BJ (cell line): ENCODE measurements at regions not wholly inside any gene's neighbourhood (a gene's known extent, or its start where the extent isn't known, plus 50 kb on each side); places are given as distances from the start of the nearest gene placed in this dataset.

Experiments used
- CTCF ChIA-PET: fragments of 350-600 bp; formaldehyde crosslinking; extraction: SDS; loops from one replicate; lab custom pipeline; 2021; ENCODE audit warnings: antibody characterized with exemption, inconsistent platforms; lab: Yijun Ruan, JAX
- POLR2A ChIA-PET: fragments of 300-600 bp; sonication (Branson Sonifier 250); formaldehyde crosslinking; extraction: SDS; loops from one replicate; lab custom pipeline; 2021; ENCODE audit warnings: antibody characterized with exemption; lab: Charles Lee
- DNase-seq: peaks from one replicate; pipeline ENCODE4 v3.0.0-alpha.2; 2011; ENCODE audit warnings: low read depth
- H3K27me3 ChIP-seq: 2 replicates; pipeline ENCODE4 v1.6.0; 2011; ENCODE audit warnings: low read length; ENCODE audit not compliant: control insufficient read depth, insufficient read depth
- H3K36me3 ChIP-seq: 2 replicates; pipeline ENCODE4 v1.5.1; 2011; ENCODE audit warnings: low read length; ENCODE audit not compliant: control insufficient read depth, insufficient read depth
- H3K4me3 ChIP-seq: 2 replicates; pipeline ENCODE4 v1.5.1; 2011; ENCODE audit warnings: low read depth, mild to moderate bottlenecking, control low read depth, low read length
- TF ChIP-seq, protein P1 (sequence below): IDR thresholded peaks from 2 replicates; pipeline ENCODE4 v1.5.1; 2011; ENCODE audit warnings: low read depth, mild to moderate bottlenecking, control low read depth, inconsistent platforms, low read length, moderate library complexity; ENCODE audit not compliant: insufficient read depth

DNA sequence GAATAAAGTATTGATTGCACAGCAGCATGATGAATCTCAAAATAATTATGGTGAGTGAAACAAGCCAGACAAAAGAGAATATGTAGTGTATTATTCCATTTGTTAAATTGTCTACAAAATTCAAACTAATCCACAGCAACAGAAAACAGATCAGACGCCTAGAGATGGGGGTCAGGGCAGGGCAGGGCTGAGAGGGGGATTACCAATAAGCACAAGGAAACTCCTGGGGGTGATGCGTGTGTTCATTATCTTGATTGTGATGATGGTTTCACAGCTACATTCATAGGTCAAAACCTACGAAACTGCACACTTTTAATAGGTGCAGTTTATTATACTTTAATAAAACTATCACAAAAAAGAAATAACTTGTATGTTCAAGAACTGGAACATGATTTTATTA is 132.7 kb upstream of the CDK6 start:
- CTCF ChIA-PET = interaction anchor here (1.6 kb wide), 1 partner anchor 16 kb away, joined by 4 read pairs; no protein-coding TSS in a partner anchor
- no peaks in the 10 kb centered on the region for H3K36me3 ChIP-seq
- H3K4me3 ChIP-seq = no peak overlapping the region
- H3K27me3 ChIP-seq = no peaks in the 10 kb centered on the region
- TF ChIP-seq, protein P1, sequence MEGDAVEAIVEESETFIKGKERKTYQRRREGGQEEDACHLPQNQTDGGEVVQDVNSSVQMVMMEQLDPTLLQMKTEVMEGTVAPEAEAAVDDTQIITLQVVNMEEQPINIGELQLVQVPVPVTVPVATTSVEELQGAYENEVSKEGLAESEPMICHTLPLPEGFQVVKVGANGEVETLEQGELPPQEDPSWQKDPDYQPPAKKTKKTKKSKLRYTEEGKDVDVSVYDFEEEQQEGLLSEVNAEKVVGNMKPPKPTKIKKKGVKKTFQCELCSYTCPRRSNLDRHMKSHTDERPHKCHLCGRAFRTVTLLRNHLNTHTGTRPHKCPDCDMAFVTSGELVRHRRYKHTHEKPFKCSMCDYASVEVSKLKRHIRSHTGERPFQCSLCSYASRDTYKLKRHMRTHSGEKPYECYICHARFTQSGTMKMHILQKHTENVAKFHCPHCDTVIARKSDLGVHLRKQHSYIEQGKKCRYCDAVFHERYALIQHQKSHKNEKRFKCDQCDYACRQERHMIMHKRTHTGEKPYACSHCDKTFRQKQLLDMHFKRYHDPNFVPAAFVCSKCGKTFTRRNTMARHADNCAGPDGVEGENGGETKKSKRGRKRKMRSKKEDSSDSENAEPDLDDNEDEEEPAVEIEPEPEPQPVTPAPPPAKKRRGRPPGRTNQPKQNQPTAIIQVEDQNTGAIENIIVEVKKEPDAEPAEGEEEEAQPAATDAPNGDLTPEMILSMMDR = no peak
- DNase-seq = no peak
- POLR2A ChIA-PET = interaction anchor here (0.7 kb wide), 1 partner anchor 348 kb away, joined by 4 read pairs; no protein-coding TSS in a partner anchor

DNA sequence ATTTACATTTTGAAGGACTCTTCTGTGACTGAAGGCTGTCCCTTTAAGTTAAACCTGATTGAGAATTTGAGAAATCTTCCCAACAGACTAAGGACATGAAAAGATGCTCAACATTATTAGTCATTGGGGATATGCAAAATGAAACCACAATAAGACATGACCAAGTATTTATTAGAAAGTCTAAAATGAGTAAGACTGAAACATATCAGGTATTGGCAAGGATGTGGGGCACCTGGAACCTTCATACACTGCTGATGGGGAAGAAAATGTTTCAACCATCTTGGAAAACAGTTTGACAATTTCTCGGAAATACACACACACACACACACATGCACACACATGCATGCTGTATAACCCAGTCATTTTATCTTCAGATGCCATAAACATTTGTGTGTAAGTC is 132.1 kb upstream of the CDK6 start:
- POLR2A ChIA-PET = no interaction called here

DNA sequence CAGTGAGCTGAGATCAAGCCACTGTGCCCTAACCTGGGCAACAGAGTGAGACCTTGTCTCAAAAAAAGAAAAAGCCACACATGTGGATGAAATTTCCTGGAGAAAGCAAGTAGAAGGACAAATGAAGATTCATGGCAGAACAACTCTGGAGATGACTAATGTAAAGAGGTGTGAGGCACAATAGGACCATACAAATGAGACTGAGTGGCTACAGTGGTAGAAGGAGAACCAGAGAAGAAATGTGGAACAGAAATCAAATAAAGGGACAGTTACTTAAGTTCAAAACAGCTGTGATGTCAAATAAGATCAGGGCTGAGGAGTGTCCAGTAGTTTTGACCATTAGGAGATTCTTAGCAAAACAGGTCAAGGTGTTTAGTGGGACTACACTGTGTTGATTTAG is 130.9 kb upstream of the CDK6 start:
- no peak overlapping the region for H3K4me3 ChIP-seq
- TF ChIP-seq, protein P1 = no peak
- no peak for DNase-seq
- CTCF ChIA-PET = no interaction called here
- no peaks in the 10 kb centered on the region for H3K27me3 ChIP-seq
- H3K36me3 ChIP-seq = no peaks in the 10 kb centered on the region
- POLR2A ChIA-PET = interaction anchor here (0.6 kb wide), 1 partner anchor 130 kb away, joined by 6 read pairs; no protein-coding TSS in a partner anchor

More for the DNA sequence above, 132.1 kb upstream of the CDK6 start:
- TF ChIP-seq, protein P1 = no peak
- Histone ChIP-seq H3K27me3 (no peaks in the 10 kb centered on the region), H3K36me3 (no peaks in the 10 kb centered on the region), H3K4me3 (no peak overlapping the region)
- no peak for DNase-seq
- CTCF ChIA-PET = no interaction called here

DNA sequence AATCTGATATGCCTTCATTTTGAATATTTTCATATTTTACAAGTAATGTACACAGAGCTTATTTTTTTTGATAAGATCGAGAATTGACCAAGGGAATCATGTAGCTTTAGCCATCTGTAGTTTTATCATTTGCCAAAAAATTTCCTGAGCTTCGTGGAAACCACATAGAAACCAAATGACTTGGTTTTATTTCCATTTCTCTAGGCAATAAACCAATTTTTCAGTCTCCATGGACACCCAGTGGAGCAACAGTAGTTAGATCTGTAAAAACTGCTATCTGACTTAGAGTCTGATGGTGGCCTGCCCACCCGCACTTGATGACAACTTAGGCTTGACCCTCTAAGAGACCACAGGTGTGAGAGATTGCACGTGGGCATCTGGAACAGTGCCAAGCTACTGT is 127.8 kb upstream of the CDK6 start:
- no peak for DNase-seq
- TF ChIP-seq, protein P1 = no peak
- Histone ChIP-seq H3K4me3 (no peak overlapping the region), H3K36me3 (no peaks in the 10 kb centered on the region), H3K27me3 (no peaks in the 10 kb centered on the region)
- CTCF ChIA-PET = interaction anchor here (0.6 to 0.9 kb wide), 2 partner anchors 47 to 220 kb away, joined by 3 read pairs; no protein-coding TSS in a partner anchor
- POLR2A ChIA-PET = no interaction called here

- TF ChIP-seq, protein P1 = no peak
- ChIA-PET CTCF (interaction anchor here (0.6 to 1.2 kb wide), 4 partner anchors 30 to 396 kb away, joined by 3 read pairs; no protein-coding TSS in a partner anchor), POLR2A (no interaction called here)
- no peak for DNase-seq
- Histone ChIP-seq H3K36me3 (no peaks in the 10 kb centered on the region), H3K27me3 (no peaks in the 10 kb centered on the region), H3K4me3 (no peak overlapping the region)
Measured at GRCh38 chr7:92963566-92963965, 127.2 kb upstream of the CDK6 start.
